GM18951 (cell line): ENCODE measurements at regions not wholly inside any gene's neighbourhood (a gene's known extent, or its start where the extent isn't known, plus 50 kb on each side); places are given as distances from the start of the nearest gene placed in this dataset.

Source experiments
- POLR2A ChIP-seq: IDR thresholded peaks from 4 replicates; pipeline ENCODE4 v1.6.1; 2011; ENCODE audit warnings: mild to moderate bottlenecking; ENCODE audit not compliant: insufficient read length, insufficient read depth; ENCODE audit errors: extremely low read depth
- in situ Hi-C: fragments of 300-500 bp; cut with MboI; formaldehyde crosslinking; loops from one replicate; pipeline ENCODE4 v1.12.0; 2022; ENCODE audit warnings: low sequenced_read_pairs, mixed read lengths, inconsistent platforms; ENCODE audit not compliant: unreplicated experiment

- in situ Hi-C loops, result no loop called here
- no peak for TF ChIP-seq POLR2A
Measured at GRCh38 chr11:24289301-24289700, 207.6 kb upstream of the LUZP2 start.

DNA sequence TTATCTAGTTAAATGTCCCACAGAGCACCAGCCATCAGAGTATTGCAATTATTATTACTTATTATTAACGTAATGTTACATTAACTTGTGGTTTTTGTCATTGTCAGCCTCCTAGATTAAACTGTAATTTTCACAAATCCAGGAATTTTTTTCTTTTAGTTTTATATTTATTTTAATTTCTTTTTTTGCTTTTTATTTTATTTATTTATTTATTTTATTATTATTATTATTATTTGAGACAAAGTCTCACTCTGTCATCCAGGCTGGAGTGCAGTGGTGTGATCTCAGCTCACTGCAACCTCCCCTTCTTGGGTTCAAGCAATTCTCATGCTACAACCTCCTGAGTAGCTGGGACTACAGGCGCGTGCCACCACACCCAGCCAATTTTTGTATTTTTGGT, 202.9 kb upstream of the LUZP2 start:
- in situ Hi-C loops, result no loop called here
- TF ChIP-seq POLR2A, result no peak

DNA sequence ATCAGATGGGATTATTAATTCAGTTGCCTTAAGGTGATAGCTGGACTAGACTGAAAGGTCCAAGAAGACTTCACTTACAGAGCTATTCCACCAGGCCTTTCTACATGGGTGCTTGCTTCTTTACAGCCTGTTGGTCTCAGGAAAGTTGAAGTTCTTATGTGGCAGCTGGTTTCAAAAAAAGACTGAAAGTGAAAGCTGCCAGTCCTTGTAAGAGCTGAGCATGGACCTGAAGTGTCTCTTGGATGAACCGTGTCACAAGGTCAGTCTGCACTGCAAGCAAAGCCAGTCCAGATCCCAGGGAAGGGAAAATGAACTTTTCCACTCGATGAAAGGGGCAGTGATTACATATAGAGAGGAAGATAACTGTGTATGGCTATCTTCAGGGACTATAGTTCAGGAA, 201.5 kb upstream of the LUZP2 start:
- in situ Hi-C loops, result no loop called here
- no peak for TF ChIP-seq POLR2A

DNA sequence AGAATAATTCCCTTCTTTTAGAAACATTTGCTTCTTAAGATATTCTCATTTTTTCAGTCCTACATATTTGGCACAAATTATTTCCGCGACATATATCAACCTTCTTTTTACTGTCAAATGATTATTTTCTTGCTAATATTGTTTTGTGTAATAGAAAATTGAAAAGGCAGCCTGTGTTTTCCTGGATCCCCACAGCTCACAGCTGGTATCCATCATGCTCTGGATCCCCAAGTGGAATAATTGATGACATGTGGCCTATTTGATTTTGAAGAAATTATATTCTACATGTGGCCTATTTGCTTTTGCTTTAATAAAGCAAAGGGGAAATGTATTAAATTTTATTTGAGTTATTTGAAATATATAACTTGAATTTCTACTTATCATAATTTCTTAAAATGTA, 199.4 kb upstream of the LUZP2 start:
- in situ Hi-C loops, result no loop called here
- TF ChIP-seq POLR2A, result no peak

DNA sequence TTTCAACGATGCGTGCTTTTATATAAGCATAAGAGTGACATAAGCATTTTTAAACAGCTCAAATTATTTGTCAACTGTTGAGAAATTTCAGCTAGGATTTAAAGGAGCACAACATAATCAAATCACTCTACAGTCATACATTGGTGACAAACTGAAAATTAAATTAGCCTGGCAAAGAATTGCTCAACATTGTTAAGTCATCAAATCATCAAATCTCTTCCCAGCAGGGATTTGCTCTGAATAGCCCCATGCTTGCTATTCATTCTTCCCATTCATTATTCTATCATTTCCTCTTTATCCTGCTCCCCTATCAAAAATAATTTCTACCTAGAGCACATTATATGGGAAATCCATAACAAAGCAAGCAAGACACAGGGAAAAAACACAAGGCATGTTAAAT, 198.7 kb upstream of the LUZP2 start:
- TF ChIP-seq POLR2A, result no peak
- in situ Hi-C loops, result no loop called here

DNA sequence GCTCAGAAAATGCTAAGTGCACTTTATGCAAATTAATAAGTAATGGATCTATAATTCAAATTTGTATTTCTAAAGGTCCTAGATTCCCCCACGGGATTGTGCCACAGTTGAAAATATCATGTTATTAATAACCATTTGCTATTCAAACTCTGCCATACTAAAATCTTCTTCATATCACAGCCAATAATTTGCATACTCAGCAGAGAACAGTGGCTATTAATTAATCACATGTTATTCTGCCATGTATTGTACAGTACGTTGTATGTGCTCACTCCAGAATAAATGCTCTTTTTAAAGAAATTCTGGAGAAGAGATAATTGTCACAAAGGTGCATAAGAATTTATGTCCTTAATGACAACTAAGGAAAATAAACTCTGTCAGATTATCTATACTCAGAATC, 184.9 kb upstream of the LUZP2 start:
- no peak for TF ChIP-seq POLR2A
- in situ Hi-C loops, result no loop called here

GRCh38 chr11:24312464-24313238, 184.2 kb upstream of the LUZP2 start:
- no peak for TF ChIP-seq POLR2A
- in situ Hi-C loops, result no loop called here

DNA sequence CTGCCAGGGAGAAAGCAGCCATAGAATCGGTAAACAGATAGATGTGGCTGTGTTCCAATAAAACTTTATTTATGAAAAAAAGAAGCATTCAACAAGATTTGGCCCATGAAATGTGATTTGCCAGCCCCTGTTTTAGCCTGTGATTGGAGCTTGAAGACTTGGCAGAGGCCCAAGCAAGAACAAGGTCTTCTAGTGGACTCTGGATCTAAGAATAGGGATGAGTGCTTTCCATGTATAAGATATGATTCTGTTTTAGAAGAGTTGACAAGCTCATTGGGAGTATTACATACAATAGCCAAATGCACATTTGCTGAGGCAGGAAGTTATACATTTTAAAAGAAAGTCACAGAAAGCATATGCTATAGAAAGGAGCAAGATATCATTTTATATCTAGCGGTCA, 175.6 kb upstream of the LUZP2 start:
- in situ Hi-C loops, result no loop called here
- no peak for TF ChIP-seq POLR2A

GRCh38 chr11:24324211-24324610, 172.6 kb upstream of the LUZP2 start:
- in situ Hi-C loops, result no loop called here
- no peak for TF ChIP-seq POLR2A

DNA sequence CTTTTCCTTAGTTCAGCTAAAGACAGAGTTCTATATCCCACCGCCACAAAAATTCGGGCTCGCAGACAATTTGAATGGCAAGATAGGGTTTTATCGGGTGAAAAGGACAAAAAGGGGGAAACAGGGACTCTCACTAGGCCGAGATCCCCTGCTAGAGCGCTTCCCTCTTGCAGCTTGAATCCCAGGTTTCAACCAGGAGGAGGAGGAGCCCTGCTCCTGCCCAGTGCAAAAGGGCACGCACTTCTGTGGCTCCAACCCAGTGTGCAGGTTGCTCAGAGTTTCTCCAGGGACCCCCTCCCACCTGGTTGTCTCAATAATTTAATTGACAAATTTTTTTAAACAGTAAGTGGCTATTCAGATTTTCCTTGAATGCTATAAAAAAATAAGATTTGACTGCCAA, 152.6 kb upstream of the LUZP2 start:
- no peak for TF ChIP-seq POLR2A
- in situ Hi-C loops, result no loop called here

DNA sequence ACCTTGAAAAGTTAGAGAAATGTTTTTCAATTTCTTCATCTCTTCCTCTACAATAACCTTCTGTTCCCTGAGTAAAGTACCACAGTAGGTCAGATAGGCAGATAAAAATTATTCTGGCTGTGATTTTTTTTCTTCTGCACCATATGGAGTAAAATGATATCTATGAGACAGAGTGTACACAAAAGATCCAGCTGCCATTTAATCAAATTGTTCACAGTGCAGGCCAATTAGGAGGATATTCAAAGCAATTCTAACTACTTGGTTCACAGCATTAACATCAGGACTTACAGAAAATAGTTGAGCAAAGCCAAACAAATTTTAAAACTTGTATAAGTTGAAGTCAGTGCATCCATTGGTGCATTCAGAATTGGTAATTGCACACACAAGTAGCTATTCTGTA, 147.9 kb upstream of the LUZP2 start:
- no peak for TF ChIP-seq POLR2A
- in situ Hi-C loops, result no loop called here

GRCh38 chr11:24351179-24351578, 145.7 kb upstream of the LUZP2 start:
- in situ Hi-C loops, result no loop called here
- no peak for TF ChIP-seq POLR2A

- in situ Hi-C loops, result no loop called here
- TF ChIP-seq POLR2A, result no peak
Measured at GRCh38 chr11:24356501-24356900, 140.4 kb upstream of the LUZP2 start.

GRCh38 chr11:24357620-24358410, 139.0 kb upstream of the LUZP2 start:
- no peak for TF ChIP-seq POLR2A
- in situ Hi-C loops, result no loop called here
